HCT116 (cell line): ENCODE measurements at regions not wholly inside any gene's neighbourhood (a gene's known extent, or its start where the extent isn't known, plus 50 kb on each side); places are given as distances from the start of the nearest gene placed in this dataset.

Experiments
- ATAC-seq: fragments of 200-7000 bp; cut with Tn5 transposase; 2 replicates; pipeline ENCODE4 v1.9.1; 2020; ENCODE audit warnings: mild to moderate bottlenecking, moderate library complexity
- BruUV-seq: library from RNA; stranded (reverse); fragments of 400-500 nt; replicated peaks from 2 replicates; lab custom pipeline; 2021; lab: Mats Ljungman, UMichigan
- CTCF ChIA-PET: fragments of 300-600 bp; sonication (Branson Sonifier 250); formaldehyde crosslinking; loops from one replicate; lab custom pipeline; 2021; ENCODE audit warnings: antibody characterized with exemption; lab: Charles Lee
- POLR2A ChIA-PET: fragments of 300-600, 350-600 bp; sonication (Branson Sonifier 250); formaldehyde crosslinking; loops from one replicate; lab custom pipeline; 2021; ENCODE audit warnings: antibody characterized with exemption; lab: Charles Lee
- RAD21 ChIA-PET, 2 experiments: fragments of 300-600 bp; sonication (Branson Sonifier 250); formaldehyde crosslinking; loops; one replicate each; lab custom pipeline; 2023; ENCODE audit warnings: low total read pairs in 2 of 2; ENCODE audit not compliant: uncharacterized antibody in 2 of 2, unreplicated experiment in 2 of 2, low non-redundant PET in 1 of 2; lab: Charles Lee
- DNase-seq: peaks from one replicate; pipeline ENCODE4 v3.0.0-alpha.2; 2010; ENCODE audit warnings: low read depth, low spot score
- H2AFZ ChIP-seq: fragments of 200-600 bp; shearing (Covaris generic), sonication (generic); 2 replicates; pipeline ENCODE4 v1.6.1; 2017; ENCODE audit warnings: low read depth, mixed run types, mixed read lengths, antibody characterized with exemption, low read length; ENCODE audit not compliant: poor library complexity, severe bottlenecking
- H3K27ac ChIP-seq: 2 replicates; pipeline ENCODE4 v1.5.1; 2012; ENCODE audit warnings: low read depth, low read length
- H3K27me3 ChIP-seq: fragments of 200-600 bp; sonication (generic); 2 replicates; pipeline ENCODE4 v1.6.1; 2016; ENCODE audit warnings: mixed run types, low read length, mixed read lengths; ENCODE audit not compliant: insufficient read depth
- H3K36me3 ChIP-seq, 2 experiments: fragments of 200-500 bp in 1 of 2; fragments of 200-600 bp in 1 of 2; sonication (Bioruptor generic) in 1 of 2; sonication (generic) in 1 of 2; 2 replicates each; pipeline versions ENCODE4 v1.5.1 to v1.6.1; 2014 to 2016; ENCODE audit warnings: low read length in 2 of 2, inconsistent platforms in 1 of 2, mixed read lengths in 1 of 2, mixed run types in 1 of 2; ENCODE audit not compliant: insufficient read depth in 2 of 2, control insufficient read depth in 1 of 2
- H3K4me1 ChIP-seq, 2 experiments: fragments of 200-600 bp in 1 of 2; sonication (generic) in 1 of 2; 2 replicates each; pipeline versions ENCODE4 v1.5.1 to v1.6.1; 2012 to 2017; ENCODE audit warnings: low read length in 2 of 2, inconsistent platforms in 1 of 2, mild to moderate bottlenecking in 1 of 2, mixed read lengths in 1 of 2, mixed run types in 1 of 2, moderate library complexity in 1 of 2; ENCODE audit not compliant: insufficient read depth in 2 of 2, control insufficient read depth in 1 of 2
- H3K4me2 ChIP-seq: fragments of 200-600 bp; sonication (generic); 2 replicates; pipeline ENCODE4 v1.6.1; 2017; ENCODE audit warnings: mixed run types, low read length, mixed read lengths
- H3K4me3 ChIP-seq, 2 experiments: fragments of 200-600 bp in 1 of 2; sonication (generic) in 1 of 2; replicated peaks in 1 of 2; 2 replicates each; pipeline ENCODE4 v1.5.1; 2011 to 2016; ENCODE audit warnings: low read length in 2 of 2, control low read depth in 1 of 2, low read depth in 1 of 2, mild to moderate bottlenecking in 1 of 2, mixed read lengths in 1 of 2, mixed run types in 1 of 2
- H3K79me2 ChIP-seq: fragments of 200-600 bp; sonication (generic); 2 replicates; pipeline ENCODE4 v1.6.1; 2017; ENCODE audit warnings: mild to moderate bottlenecking, mixed run types, low read length, moderate library complexity, mixed read lengths; ENCODE audit not compliant: insufficient read depth
- H3K9ac ChIP-seq: fragments of 200-600 bp; sonication (generic); 2 replicates; pipeline ENCODE4 v1.6.1; 2016; ENCODE audit warnings: low read length, mixed read lengths
- H3K9me2 ChIP-seq: fragments of 200-600 bp; sonication (generic), shearing (Covaris generic); 2 replicates; pipeline ENCODE4 v1.6.1; 2017; ENCODE audit warnings: mixed run types, mild to moderate bottlenecking, moderate library complexity; ENCODE audit not compliant: insufficient read depth
- H3K9me3 ChIP-seq, 2 experiments: fragments of 200-500 bp in 1 of 2; fragments of 200-600 bp in 1 of 2; sonication (Bioruptor generic) in 1 of 2; sonication (generic) in 1 of 2; 2 replicates each; pipeline ENCODE4 v1.6.1; 2014 to 2017; ENCODE audit warnings: low read length in 2 of 2, mixed read lengths in 2 of 2, inconsistent platforms in 1 of 2, low read depth in 1 of 2, mild to moderate bottlenecking in 1 of 2, mixed run types in 1 of 2, moderate library complexity in 1 of 2; ENCODE audit not compliant: control insufficient read depth in 1 of 2, insufficient read depth in 1 of 2
- H4K20me1 ChIP-seq: fragments of 200-600 bp; sonication (generic), shearing (Covaris generic); 2 replicates; pipeline ENCODE4 v1.6.1; 2017; ENCODE audit warnings: mixed run types, mild to moderate bottlenecking, moderate library complexity; ENCODE audit not compliant: insufficient read depth
- CEBPB ChIP-seq: IDR thresholded peaks from 2 replicates; pipeline ENCODE4 v1.6.1; 2012; ENCODE audit warnings: low read depth
- EGR1 ChIP-seq: IDR thresholded peaks from 2 replicates; pipeline ENCODE4 v1.6.1; 2012; ENCODE audit warnings: low read depth
- ELF1 ChIP-seq: IDR thresholded peaks from 2 replicates; pipeline ENCODE4 v1.6.1; 2012; ENCODE audit warnings: low read depth, borderline replicate concordance
- EZH2 ChIP-seq: fragments of 200-600 bp; sonication (generic); IDR thresholded peaks from 2 replicates; pipeline ENCODE4 v1.6.1; 2017; ENCODE audit warnings: antibody characterized with exemption, mixed run types
- EZH2phosphoT487 ChIP-seq: fragments of 200-600 bp; IDR thresholded peaks from 2 replicates; pipeline ENCODE4 v1.6.1; 2018; ENCODE audit warnings: antibody characterized with exemption, borderline replicate concordance
- FOSL1 ChIP-seq: IDR thresholded peaks from 2 replicates; pipeline ENCODE4 v1.6.1; 2012; ENCODE audit warnings: low read depth
- JUND ChIP-seq: IDR thresholded peaks from 2 replicates; pipeline ENCODE4 v1.6.1; 2012
- POLR2A ChIP-seq: IDR thresholded peaks from 2 replicates; pipeline ENCODE4 v1.7.0; 2011; ENCODE audit warnings: borderline replicate concordance; ENCODE audit not compliant: insufficient read depth, insufficient read length; ENCODE audit errors: extremely low read depth
- POLR2AphosphoS5 ChIP-seq: IDR thresholded peaks from 2 replicates; pipeline ENCODE4 v1.6.1; 2011; ENCODE audit warnings: mild to moderate bottlenecking, low read depth, low read length, moderate library complexity
- RAD21 ChIP-seq: IDR thresholded peaks from 2 replicates; pipeline ENCODE4 v1.6.1; 2012; ENCODE audit warnings: low read depth, mild to moderate bottlenecking
- REST ChIP-seq: IDR thresholded peaks from 2 replicates; pipeline ENCODE4 v1.6.1; 2012; ENCODE audit warnings: low read depth
- SIN3A ChIP-seq: IDR thresholded peaks from 2 replicates; pipeline ENCODE4 v1.6.1; 2012; ENCODE audit warnings: low read depth
- SP1 ChIP-seq: IDR thresholded peaks from 2 replicates; pipeline ENCODE4 v1.6.1; 2012; ENCODE audit warnings: low read depth
- SRF ChIP-seq: IDR thresholded peaks from 2 replicates; pipeline ENCODE4 v1.6.1; 2012; ENCODE audit warnings: low read depth
- YY1 ChIP-seq: IDR thresholded peaks from 2 replicates; pipeline ENCODE4 v1.6.1; 2011; ENCODE audit warnings: low read length, low read depth, moderate library complexity, mild to moderate bottlenecking; ENCODE audit not compliant: insufficient replicate concordance; ENCODE audit errors: extremely low read depth
- ZFX ChIP-seq: fragments of 450-650 bp; IDR thresholded peaks from 2 replicates; pipeline ENCODE4 v1.6.1; 2017
- ZNF274 ChIP-seq: fragments of 200-500 bp; sonication (Bioruptor generic); IDR thresholded peaks from 2 replicates; pipeline ENCODE4 v1.6.1; 2014; ENCODE audit warnings: mild to moderate bottlenecking, low read depth, low read length, inconsistent platforms
- intact Hi-C: fragments of 100-400 bp; cut with micrococcal nuclease; formaldehyde crosslinking; loops from 2 replicates; pipeline ENCODE4 v1.10.0; 2022
- TF ChIP-seq, protein P1 (sequence below), 3 experiments: fragments of 200-600 bp in 1 of 3; sonication (generic) in 1 of 3; IDR thresholded peaks in 2 of 3; conservative IDR thresholded peaks in 1 of 3; 2 replicates each; pipeline ENCODE4 v1.5.1; 2012 to 2017; ENCODE audit warnings: low read depth in 2 of 3, low read length in 2 of 3, antibody characterized with exemption in 1 of 3, borderline replicate concordance in 1 of 3, control low read depth in 1 of 3, mild to moderate bottlenecking in 1 of 3, mixed read lengths in 1 of 3, mixed run types in 1 of 3, moderate library complexity in 1 of 3; ENCODE audit not compliant: insufficient read depth in 1 of 3
- TF ChIP-seq, protein P2 (sequence below): IDR thresholded peaks from 2 replicates; pipeline ENCODE4 v1.6.1; 2012
- TF ChIP-seq, protein P3 (sequence below): IDR thresholded peaks from 2 replicates; pipeline ENCODE4 v1.6.1; 2011; ENCODE audit warnings: mild to moderate bottlenecking, low read length, moderate library complexity; ENCODE audit not compliant: insufficient replicate concordance; ENCODE audit errors: extremely low read depth

GRCh38 chr19:27652796-27653195, 1560.2 kb downstream of the UQCRFS1 start (continued):
- TF ChIP-seq, protein P1, sequence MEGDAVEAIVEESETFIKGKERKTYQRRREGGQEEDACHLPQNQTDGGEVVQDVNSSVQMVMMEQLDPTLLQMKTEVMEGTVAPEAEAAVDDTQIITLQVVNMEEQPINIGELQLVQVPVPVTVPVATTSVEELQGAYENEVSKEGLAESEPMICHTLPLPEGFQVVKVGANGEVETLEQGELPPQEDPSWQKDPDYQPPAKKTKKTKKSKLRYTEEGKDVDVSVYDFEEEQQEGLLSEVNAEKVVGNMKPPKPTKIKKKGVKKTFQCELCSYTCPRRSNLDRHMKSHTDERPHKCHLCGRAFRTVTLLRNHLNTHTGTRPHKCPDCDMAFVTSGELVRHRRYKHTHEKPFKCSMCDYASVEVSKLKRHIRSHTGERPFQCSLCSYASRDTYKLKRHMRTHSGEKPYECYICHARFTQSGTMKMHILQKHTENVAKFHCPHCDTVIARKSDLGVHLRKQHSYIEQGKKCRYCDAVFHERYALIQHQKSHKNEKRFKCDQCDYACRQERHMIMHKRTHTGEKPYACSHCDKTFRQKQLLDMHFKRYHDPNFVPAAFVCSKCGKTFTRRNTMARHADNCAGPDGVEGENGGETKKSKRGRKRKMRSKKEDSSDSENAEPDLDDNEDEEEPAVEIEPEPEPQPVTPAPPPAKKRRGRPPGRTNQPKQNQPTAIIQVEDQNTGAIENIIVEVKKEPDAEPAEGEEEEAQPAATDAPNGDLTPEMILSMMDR (IDR thresholded peaks at IDR 0.05 in 2 of 3, conservative IDR thresholded peaks at IDR 0.05 in 1 of 3; ENCODE audit: borderline replicate concordance in 1 of 3, insufficient read depth in 1 of 3, low read depth in 2 of 3, low read length in 2 of 3): no peak
- TF ChIP-seq, protein P2, sequence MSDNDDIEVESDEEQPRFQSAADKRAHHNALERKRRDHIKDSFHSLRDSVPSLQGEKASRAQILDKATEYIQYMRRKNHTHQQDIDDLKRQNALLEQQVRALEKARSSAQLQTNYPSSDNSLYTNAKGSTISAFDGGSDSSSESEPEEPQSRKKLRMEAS: no peak
- TF ChIP-seq EZH2phosphoT487 (no peak), POLR2AphosphoS5 (no peak)

GRCh38 chr19:27652281-27652680, 1560.7 kb downstream of the UQCRFS1 start:
- Histone ChIP-seq H3K79me2 (no peaks in the 10 kb centered on the region), H3K27me3 (no peaks in the 10 kb centered on the region), H3K4me2 (no peak overlapping the region), H3K36me3 (no peaks in the 10 kb centered on the region), H3K9ac (no peak overlapping the region), H3K4me3 (no peak overlapping the region), H3K4me1 (no peaks in the 10 kb centered on the region), H3K9me3 (peaks cover 0 to 17% of the 10 kb centered on the region in 2 experiments; a peak in 2 of 4 replicates), H3K9me2 (no peaks in the 10 kb centered on the region), H4K20me1 (no peaks in the 10 kb centered on the region), H2AFZ (no peak overlapping the region), H3K27ac (no peak overlapping the region)
- ChIA-PET POLR2A (no interaction called here), RAD21 (no interaction called here), CTCF (no interaction called here)
- ATAC-seq (no peak), DNase-seq (no peak)
- BruUV-seq: no TSS peak
- intact Hi-C loops: no loop called here
- TF ChIP-seq, protein P2: no peak
- TF ChIP-seq EZH2 (no peak), SRF (no peak), FOSL1 (no peak), ELF1 (no peak), JUND (no peak), SIN3A (no peak), CEBPB (no peak), POLR2A (no peak), YY1 (no peak), RAD21 (no peak), SP1 (no peak), EGR1 (no peak), REST (no peak), ZNF274 (no peak), ZFX (no peak)
- TF ChIP-seq, protein P3, sequence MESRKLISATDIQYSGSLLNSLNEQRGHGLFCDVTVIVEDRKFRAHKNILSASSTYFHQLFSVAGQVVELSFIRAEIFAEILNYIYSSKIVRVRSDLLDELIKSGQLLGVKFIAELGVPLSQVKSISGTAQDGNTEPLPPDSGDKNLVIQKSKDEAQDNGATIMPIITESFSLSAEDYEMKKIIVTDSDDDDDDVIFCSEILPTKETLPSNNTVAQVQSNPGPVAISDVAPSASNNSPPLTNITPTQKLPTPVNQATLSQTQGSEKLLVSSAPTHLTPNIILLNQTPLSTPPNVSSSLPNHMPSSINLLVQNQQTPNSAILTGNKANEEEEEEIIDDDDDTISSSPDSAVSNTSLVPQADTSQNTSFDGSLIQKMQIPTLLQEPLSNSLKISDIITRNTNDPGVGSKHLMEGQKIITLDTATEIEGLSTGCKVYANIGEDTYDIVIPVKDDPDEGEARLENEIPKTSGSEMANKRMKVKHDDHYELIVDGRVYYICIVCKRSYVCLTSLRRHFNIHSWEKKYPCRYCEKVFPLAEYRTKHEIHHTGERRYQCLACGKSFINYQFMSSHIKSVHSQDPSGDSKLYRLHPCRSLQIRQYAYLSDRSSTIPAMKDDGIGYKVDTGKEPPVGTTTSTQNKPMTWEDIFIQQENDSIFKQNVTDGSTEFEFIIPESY: no peak
